Activated naive CD4-positive, alpha-beta T cell treated with anti-CD3 and anti-CD28 coated beads for 36 hours (primary cell): ENCODE measurements at regions not wholly inside any gene's neighbourhood (a gene's known extent, or its start where the extent isn't known, plus 50 kb on each side); places are given as distances from the start of the nearest gene placed in this dataset.

Source experiments
- CTCF ChIA-PET: fragments of 350-600 bp; sonication (Branson Sonifier 250); formaldehyde crosslinking; loops from one replicate; lab custom pipeline; 2021; ENCODE audit warnings: antibody characterized with exemption; lab: Charles Lee
- DNase-seq: peaks from one replicate; pipeline ENCODE4 v3.0.0-alpha.2; 2020
- H3K27ac Mint-ChIP-seq: one replicate; pipeline ENCODE4 v1.8.0; 2021; ENCODE audit warnings: mild to moderate bottlenecking, mixed read lengths
- H3K27me3 Mint-ChIP-seq: one replicate; pipeline ENCODE4 v1.8.0; 2021; ENCODE audit warnings: low read depth, mixed read lengths
- H3K36me3 Mint-ChIP-seq: one replicate; pipeline ENCODE4 v1.8.0; 2021; ENCODE audit warnings: low read depth, mixed read lengths
- H3K4me1 Mint-ChIP-seq: one replicate; pipeline ENCODE4 v1.8.0; 2021; ENCODE audit warnings: low read depth, mixed read lengths
- H3K4me3 Mint-ChIP-seq: one replicate; pipeline ENCODE4 v1.8.0; 2021; ENCODE audit warnings: mild to moderate bottlenecking, moderate library complexity, mixed read lengths
- H3K9me3 Mint-ChIP-seq: one replicate; pipeline ENCODE4 v1.8.0; 2021; ENCODE audit warnings: mixed read lengths
- intact Hi-C: fragments of 100-400 bp; cut with micrococcal nuclease; formaldehyde crosslinking; loops from one replicate; pipeline ENCODE4 v1.15.1; 2023

DNA sequence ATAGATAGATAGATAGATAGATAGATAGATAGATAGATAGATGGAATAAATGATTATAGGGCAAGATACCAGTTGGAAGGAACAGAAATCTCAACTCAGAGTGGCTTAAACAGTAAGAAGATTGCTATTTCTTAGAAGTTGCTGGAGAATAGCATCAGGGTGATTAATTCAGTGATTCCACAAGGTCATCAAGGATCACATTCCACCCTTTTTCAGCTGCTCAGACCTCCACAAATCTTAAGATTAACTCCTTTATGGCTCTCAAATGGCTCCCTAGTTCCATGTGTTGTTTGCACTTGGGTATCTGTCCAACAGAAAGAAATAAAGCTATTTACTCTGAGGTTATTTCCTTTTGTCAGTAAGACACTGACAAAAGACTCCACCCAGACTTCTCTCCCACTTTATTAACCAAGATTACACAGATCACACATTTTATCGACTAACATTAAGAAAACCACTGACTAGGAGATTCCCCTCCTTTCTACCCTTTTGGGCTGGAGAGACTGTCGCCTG is 68.3 kb upstream of the KIF16B start:
- intact Hi-C loops, result no loop called here
- CTCF ChIA-PET, result no interaction called here
- Mint-ChIP-seq H3K27ac (no peak overlapping the region), H3K36me3 (no peaks in the 10 kb centered on the region), H3K4me1 (no peaks in the 10 kb centered on the region), H3K27me3 (peaks cover 16% of the 10 kb centered on the region), H3K4me3 (no peak overlapping the region), H3K9me3 (no peaks in the 10 kb centered on the region)
- DNase-seq, result no peak

DNA sequence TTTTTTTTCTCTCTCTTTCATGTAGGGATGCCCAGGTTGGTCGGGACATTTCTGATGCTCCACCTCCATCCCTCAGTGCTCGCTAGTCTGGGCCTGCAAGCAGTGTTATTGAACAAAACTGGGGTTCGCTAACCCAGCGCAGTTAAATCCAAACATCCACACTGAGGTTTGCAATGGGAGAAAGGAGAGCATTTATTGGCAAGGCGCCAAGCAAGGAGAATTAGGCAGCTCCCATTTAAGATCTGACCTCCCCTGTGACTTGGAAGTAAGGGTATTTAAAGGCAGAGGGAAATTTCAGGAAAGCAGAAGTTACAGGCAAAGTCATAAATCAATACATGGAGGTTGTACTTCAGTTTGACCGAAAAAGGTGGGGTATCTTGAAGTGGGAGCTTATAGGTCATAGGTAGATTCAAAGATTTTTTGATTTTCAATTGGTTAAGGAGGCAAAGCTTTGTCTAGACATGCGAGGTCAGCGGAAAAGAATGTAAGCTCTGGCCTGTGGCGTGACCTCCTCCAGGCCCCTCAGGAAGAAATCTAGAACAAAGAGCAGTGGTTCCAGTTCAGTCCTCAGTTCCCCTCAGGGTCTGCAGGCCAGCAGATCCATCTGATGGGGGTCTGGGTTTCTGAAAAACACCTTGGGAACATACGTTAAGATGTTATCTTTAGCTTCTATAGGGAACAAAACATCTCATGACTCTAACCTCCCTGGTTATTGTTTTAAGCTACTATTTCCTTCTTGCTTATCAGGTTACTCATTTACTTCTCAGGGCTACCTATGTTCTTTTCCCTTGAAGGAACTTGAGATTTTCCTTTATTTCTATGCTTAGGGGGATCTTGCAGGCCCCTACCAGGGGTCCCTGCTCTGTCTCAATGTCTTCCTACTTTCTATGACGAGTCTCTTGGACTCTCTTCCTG is 66.0 kb upstream of the KIF16B start:
- Mint-ChIP-seq H3K4me1 (no peaks in the 10 kb centered on the region), H3K9me3 (no peaks in the 10 kb centered on the region), H3K4me3 (no peak overlapping the region), H3K27me3 (peaks cover 11% of the 10 kb centered on the region), H3K27ac (no peak overlapping the region), H3K36me3 (no peaks in the 10 kb centered on the region)
- CTCF ChIA-PET, result interaction anchor here (0.6 kb wide), 1 partner anchor 691 kb away, joined by 3 read pairs; no protein-coding TSS in a partner anchor
- intact Hi-C loops, result no loop called here
- no peak for DNase-seq

DNA sequence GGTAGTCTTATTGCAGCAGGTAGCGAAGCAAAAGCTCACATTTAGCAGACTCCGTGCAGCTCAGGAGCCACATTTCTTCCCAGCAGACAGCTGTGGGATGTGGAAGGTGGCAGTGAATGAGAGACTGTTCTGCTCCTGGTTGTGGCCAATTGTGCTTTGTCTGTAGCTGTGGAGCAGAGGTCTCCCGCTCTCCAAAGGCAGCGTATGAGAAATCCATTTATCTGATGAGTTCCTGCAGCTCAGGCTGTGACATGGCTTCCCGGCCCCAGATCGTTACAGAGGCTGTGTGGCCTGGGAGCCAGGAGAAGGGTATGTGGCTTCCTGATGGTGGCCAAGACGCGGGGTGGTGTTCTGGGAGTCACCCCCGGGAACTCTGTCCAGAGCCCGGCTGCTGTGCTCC is 64.5 kb upstream of the KIF16B start:
- Mint-ChIP-seq H3K27me3 (peaks cover 7% of the 10 kb centered on the region), H3K27ac (no peak overlapping the region), H3K9me3 (no peaks in the 10 kb centered on the region), H3K36me3 (no peaks in the 10 kb centered on the region), H3K4me3 (no peak overlapping the region), H3K4me1 (no peaks in the 10 kb centered on the region)
- intact Hi-C loops, result no loop called here
- no peak for DNase-seq
- CTCF ChIA-PET, result interaction anchor here (1.0 kb wide), 1 partner anchor 123 kb away, joined by 4 read pairs; no protein-coding TSS in a partner anchor

DNA sequence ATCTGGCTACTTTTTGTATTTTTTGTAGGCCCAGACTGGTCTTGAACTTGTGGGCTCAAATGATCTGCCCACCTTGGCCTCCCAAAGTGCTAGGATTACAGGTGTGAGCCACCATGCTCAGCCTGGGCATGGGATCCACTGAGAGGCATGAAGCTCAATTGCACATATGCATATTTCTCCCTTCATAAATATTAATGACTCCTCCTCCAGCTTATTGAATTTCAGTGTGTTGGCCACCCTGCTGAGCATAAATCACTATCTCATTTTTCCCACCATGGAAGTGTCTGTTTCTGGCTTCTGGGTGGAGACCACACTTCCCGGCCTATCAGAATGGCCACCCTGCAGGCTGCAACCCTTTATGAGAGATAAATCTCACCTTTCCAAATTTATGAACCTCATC is 53.6 kb upstream of the KIF16B start:
- CTCF ChIA-PET, result no interaction called here
- H3K27me3 Mint-ChIP-seq, result peaks cover 2% of the 10 kb centered on the region
- DNase-seq, result no peak
- H3K4me1 Mint-ChIP-seq, result no peaks in the 10 kb centered on the region
- H3K27ac Mint-ChIP-seq, result no peak overlapping the region
- intact Hi-C loops, result no loop called here
- H3K36me3 Mint-ChIP-seq, result no peaks in the 10 kb centered on the region
- H3K4me3 Mint-ChIP-seq, result no peak overlapping the region
- H3K9me3 Mint-ChIP-seq, result no peaks in the 10 kb centered on the region

DNA sequence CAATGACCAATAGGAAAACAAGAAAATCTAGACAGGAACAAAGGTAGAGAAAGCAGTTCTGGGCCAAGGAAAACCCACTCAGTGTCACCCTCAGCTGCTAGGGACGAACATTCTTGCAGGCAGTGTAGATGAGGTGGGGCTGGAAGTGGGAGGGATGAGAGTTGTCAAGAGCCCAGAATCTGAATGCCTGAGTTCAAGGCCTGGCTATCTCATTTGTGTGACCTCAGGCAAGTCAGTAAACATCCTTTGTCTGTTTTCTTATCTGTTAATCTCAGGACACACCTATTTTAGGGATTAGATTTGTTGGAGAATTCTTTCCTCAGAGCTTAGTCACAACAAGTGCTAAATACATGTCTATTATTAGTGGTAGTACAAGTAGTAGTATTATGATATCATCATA is 50.9 kb upstream of the KIF16B start:
- Mint-ChIP-seq H3K27ac (no peak overlapping the region), H3K27me3 (no peaks in the 10 kb centered on the region), H3K9me3 (no peaks in the 10 kb centered on the region), H3K4me3 (no peak overlapping the region), H3K36me3 (no peaks in the 10 kb centered on the region), H3K4me1 (no peaks in the 10 kb centered on the region)
- CTCF ChIA-PET, result no interaction called here
- DNase-seq, result no peak
- intact Hi-C loops, result no loop called here
